DMS 273 treated with DMSO at 0.1 percent for 48 hours (cell line): ENCODE measurements at regions not wholly inside any gene's neighbourhood (a gene's known extent, or its start where the extent isn't known, plus 50 kb on each side); places are given as distances from the start of the nearest gene placed in this dataset.
"Not testable (repeated sequence)": the region's sequence is repeated elsewhere in the genome, so short reads cannot be mapped to it uniquely, and the experiment has no call there.

Source experiments
- DNase-seq: peaks from one replicate; lab custom pipeline; 2025; lab: John Stamatoyannopoulos, UW

- DNase-seq, result not testable (repeated sequence)
These were observed 321.7 kb downstream of the ZNF674 start for GRCh38 chrX:46223499-46223898.

GRCh38 chrX:46220822-46221221, 324.4 kb downstream of the ZNF674 start:
- DNase-seq, result no peak

GRCh38 chrX:46218373-46218772, 326.8 kb downstream of the ZNF674 start:
- no peak for DNase-seq

GRCh38 chrX:46216406-46216805, 328.8 kb downstream of the ZNF674 start:
- DNase-seq, result no peak

- no peak for DNase-seq
These were observed 334.1 kb downstream of the ZNF674 start for GRCh38 chrX:46211079-46211478.

- DNase-seq, result no peak
These were observed 335.5 kb downstream of the ZNF674 start for GRCh38 chrX:46209768-46210167.

- DNase-seq, result no peak
These were observed 336.2 kb downstream of the ZNF674 start for GRCh38 chrX:46209037-46209436.

GRCh38 chrX:46208225-46208854, 336.9 kb downstream of the ZNF674 start:
- DNase-seq, result no peak

DNA sequence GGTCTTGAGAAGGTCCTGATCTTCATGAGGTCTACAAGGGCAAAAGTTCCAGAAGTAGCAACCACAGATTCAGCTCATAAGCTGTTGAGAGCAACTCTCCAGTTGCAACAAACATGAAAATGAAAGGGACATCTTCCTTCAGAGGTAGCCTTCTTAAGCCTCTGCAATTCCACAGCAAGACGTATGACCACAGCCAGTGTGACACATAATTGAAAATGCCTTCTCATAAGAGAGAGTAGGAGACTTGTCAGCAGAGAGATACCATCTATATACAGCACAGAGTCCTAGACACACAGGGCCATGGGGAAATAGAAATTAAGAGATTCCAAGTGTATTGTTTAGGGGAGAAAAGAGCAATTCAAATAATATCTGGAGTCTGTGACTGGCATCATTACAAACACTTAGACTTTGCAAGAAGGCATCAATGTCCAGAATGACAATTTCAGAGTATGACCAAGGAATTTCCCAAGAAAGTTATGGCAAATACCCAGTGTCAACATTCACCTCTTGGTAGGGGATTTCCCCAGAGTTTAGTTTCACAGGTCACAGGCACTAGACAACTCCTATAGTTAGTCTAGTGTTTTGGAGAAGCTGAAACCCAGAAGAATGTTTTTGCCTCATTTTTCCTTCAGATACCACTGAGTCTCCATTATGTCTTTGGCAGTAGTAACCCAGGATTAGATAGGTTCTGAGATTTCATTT, 340.3 kb downstream of the ZNF674 start:
- DNase-seq, result no peak

- DNase-seq, result no peak
These were observed 342.3 kb downstream of the ZNF674 start for GRCh38 chrX:46202733-46203514.

GRCh38 chrX:46200413-46200812, 344.8 kb downstream of the ZNF674 start:
- DNase-seq, result no peak

DNA sequence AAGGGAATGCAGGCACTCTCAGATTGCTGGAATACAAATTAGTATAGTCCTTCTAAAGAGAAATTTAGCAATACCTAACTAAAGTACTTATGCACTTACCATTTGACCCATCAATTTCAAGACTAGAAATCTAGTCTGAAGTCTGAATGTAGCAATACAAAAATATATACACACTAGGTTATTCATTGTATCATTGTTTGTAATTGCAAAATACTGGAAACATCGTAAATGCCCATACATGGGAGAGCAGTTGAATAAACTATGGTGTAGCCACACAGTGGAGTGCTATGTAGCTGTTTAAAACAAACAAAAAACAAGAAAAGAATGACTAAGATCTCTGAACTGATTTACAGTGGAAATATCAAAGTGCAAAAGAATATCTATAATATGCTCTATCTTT, 346.4 kb downstream of the ZNF674 start:
- DNase-seq, result no peak

- DNase-seq, result not testable (repeated sequence)
These were observed 358.5 kb downstream of the ZNF674 start for GRCh38 chrX:46186811-46187106.

DNA sequence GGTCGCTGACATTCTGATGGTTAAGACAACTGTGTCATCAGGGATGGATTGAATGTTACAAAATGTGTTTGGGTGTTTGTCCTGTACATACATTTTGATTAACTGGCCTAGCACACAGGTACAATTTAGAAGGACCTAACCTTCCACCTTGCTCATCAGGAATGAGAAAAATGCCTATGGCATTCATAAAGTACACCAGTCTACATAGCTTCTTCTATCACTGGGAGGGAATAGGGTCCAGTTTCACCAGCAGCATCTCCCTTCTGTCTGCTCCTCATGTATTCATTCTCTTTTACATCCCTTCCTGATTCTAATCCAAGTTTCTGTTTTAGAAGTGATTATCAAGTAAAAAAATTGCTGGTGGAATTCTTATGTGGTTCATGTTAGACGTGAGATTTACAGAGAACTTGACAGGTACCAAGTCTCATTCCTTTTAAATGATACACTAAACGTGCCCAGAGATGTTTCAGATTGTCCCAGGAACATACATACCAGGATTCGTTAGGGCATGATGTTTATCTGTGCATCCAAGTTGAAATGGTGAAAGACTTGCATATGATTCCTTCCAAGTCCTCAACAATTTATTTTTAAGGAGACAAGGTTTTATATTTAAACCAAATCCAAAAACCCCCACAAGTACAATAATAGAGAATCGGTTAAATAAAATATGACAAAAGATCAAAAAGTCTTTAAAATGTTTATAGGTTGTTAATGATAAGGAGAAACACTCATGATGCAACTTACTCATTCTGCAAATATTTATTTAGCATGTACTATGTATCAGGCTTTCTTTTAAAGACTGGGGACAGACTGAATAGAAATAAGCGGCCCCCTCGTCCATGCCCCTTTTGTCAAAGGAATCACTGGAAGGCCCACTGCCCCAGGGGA, 359.1 kb downstream of the ZNF674 start:
- DNase-seq, result no peak

GRCh38 chrX:46184749-46185148, 360.5 kb downstream of the ZNF674 start:
- DNase-seq, result no peak

- DNase-seq, result no peak
These were observed 364.9 kb downstream of the ZNF674 start for GRCh38 chrX:46180258-46180687.

DNA sequence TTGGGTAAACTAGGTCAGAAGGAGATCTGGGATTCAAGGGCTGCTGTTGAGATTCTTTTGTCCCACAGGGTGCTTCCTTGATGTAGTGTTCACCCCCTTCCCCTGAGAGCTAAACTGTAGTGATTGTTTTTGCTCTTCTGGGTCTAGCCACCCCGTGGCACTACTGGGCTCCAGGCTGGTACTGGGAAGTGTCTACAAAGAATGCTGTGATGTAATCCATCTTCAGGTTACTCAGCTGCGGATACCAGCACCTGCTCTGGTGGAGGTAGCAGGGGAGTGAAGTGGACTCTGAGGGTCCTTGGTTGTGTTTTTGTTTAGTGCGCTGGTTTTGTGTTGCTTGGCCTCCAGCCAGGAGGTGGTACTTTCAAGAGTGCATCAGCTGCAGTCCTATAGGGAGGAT, 365.5 kb downstream of the ZNF674 start:
- no peak for DNase-seq

- no peak for DNase-seq
These were observed 366.5 kb downstream of the ZNF674 start for GRCh38 chrX:46178763-46179162.

- DNase-seq, result no peak
These were observed 372.1 kb downstream of the ZNF674 start for GRCh38 chrX:46173159-46173558.

- not testable (repeated sequence) for DNase-seq
These were observed 373.8 kb downstream of the ZNF674 start for GRCh38 chrX:46171457-46171856.

DNA sequence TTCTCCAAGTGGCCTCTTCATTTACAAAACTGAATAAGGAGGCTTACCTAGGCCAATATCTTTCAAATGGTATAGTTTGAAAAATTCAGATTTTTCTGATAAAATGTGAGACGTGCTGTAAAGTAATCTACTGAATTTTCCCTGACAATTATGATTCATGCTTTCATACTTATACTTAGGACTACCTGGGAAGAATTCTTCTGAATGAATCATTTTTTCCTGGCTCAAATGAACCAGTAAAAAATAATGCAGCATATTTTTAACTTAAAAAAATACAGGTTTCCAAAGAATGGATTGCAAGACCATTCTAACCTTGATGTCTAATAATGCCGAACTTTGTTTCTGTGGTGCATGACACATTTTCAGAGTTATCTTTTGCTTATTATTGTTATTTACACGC, 375.4 kb downstream of the ZNF674 start:
- no peak for DNase-seq

GRCh38 chrX:46168254-46168653, 377.0 kb downstream of the ZNF674 start:
- DNase-seq, result no peak
